HG02885 (cell line): ENCODE measurements at regions not wholly inside any gene's neighbourhood (a gene's known extent, or its start where the extent isn't known, plus 50 kb on each side); places are given as distances from the start of the nearest gene placed in this dataset.

Experiments
- ATAC-seq: cut with Tn5 transposase; IDR thresholded peaks from one replicate; pipeline ENCODE4 v1.9.1; 2021; ENCODE audit warnings: mild to moderate bottlenecking; ENCODE audit not compliant: unreplicated experiment, poor library complexity

- peak; percentile 44 for ATAC-seq
Measured at GRCh38 chr14:22096514-22096895, 422.9 kb upstream of the OR4E1 start.

DNA sequence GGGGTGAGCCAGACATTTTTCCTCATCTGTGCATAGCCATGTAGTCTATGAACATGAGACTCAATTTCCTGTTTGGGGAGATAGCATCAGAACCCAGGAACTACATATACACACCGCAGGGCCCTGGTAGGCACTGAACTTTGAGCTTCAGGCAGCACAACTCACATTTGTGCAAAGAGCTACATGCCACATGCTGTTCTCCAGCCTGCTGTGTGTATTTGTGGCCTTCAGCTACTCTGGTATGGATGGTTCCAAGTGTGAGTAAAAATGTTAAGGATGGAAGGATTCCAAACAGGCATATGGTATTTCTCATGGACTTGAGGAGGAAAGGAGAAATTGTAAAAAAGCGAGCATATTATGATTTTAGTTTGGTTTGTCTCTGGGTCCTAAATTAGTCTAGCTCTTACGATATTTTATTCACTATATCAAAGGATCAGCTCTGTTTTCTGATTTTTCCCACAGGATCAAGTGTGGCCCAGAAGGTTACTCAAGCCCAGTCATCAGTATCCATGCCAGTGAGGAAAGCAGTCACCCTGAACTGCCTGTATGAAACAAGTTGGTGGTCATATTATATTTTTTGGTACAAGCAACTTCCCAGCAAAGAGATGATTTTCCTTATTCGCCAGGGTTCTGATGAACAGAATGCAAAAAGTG is 422.4 kb upstream of the OR4E1 start:
- ATAC-seq: no peak

GRCh38 chr14:22089940-22090339 is 416.3 kb upstream of the OR4E1 start:
- ATAC-seq: no peak

- ATAC-seq: no peak
Measured at GRCh38 chr14:22088614-22089342, 415.2 kb upstream of the OR4E1 start.

GRCh38 chr14:22086131-22086530 is 412.5 kb upstream of the OR4E1 start:
- no peak for ATAC-seq

GRCh38 chr14:22084393-22085281 is 411.0 kb upstream of the OR4E1 start:
- ATAC-seq: peak; percentile 64

GRCh38 chr14:22081337-22081736 is 407.7 kb upstream of the OR4E1 start:
- no peak for ATAC-seq

DNA sequence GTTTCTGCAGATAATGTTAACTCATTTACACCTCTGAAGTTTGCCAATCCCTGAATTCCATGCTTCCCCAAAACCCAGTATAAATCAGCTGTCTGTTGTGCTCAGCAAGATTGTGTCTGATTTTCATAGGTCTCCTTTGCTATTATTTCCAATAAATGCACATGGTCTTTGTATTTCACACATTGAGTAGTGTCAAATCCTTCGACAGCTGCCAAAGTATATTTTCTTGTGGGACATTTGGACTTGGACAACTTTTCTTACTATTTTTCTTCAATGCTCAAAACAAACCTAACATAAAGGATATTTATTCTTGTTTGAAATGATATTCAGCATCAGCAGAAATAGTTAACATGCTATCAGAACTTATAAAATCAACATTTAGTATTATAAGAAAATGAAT is 406.1 kb upstream of the OR4E1 start:
- ATAC-seq: no peak

- ATAC-seq: no peak
Measured at GRCh38 chr14:22073801-22074200, 400.2 kb upstream of the OR4E1 start.

DNA sequence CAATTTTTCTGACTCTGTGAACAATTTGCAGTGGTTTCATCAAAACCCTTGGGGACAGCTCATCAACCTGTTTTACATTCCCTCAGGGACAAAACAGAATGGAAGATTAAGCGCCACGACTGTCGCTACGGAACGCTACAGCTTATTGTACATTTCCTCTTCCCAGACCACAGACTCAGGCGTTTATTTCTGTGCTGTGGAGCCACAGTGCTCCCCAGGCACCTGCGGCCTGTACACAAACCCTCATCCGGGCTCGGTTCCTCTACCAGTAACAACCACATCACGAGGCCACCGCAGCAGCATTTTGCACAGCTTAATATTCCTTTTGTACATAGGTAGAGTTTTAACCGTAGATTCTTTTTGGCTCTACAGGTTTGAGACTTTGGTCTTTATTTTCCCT is 397.4 kb upstream of the OR4E1 start:
- ATAC-seq: peak; percentile 96

- ATAC-seq: peak; percentile 56
Measured at GRCh38 chr14:22070119-22070982, 396.7 kb upstream of the OR4E1 start.

DNA sequence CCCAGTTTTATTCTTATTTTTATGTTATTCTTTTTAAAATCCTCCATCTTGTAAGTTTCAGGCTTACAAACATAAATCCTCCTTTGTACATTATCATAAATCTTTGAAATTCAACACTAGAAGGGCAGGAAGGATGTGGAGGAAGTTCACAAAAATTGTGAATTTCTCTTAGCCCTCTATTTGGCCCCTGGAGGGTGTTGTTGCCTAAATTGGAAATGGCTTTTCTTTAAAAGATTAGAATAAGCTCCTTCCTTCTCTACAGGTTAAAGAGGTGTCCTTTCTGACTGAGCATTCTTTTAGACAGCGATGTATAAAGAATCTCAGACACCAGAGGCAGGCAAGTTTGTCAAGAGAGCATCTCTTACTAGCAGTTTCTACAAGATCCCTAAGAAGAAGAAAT is 391.7 kb upstream of the OR4E1 start:
- ATAC-seq: no peak

DNA sequence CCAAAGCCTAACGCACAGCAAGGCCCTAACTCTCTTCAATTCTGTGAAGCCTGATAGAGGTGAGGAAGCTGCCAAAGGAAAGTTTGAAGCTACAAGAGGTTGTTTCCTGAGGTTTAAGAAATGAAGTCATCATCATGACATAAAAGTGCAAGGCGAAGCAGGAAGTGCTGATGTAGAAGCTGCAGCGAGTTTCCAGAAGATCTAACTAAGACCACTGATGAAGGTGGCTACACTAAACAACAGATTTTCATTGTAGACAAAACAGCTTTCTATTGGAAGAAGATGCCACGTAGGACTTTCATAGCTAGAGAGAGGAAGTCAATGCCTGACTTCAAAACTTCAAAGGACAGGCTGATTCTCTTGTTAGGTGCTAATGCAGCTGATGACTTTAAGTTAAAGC is 385.6 kb upstream of the OR4E1 start:
- no peak for ATAC-seq

- ATAC-seq: no peak
Measured at GRCh38 chr14:22052795-22053194, 379.2 kb upstream of the OR4E1 start.

DNA sequence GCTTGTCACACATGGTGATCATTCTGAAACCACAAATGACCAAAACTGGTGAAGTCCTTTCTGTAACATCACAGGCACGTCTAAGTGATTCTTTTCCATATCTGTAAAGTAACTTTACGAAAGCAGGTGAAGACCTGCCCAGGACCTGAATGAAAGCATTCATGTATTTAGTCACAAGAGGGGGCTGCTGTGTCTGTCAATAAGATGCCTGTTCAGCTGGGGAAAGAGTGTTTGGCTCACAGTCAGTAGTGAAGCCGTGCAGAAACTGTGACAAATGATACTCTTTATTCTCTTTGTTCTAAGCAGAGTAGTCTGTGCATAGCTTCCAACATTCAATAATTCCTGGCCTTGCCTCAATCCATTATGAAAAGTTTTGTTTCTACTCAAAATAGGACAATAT is 373.5 kb upstream of the OR4E1 start:
- peak; percentile 89 for ATAC-seq

DNA sequence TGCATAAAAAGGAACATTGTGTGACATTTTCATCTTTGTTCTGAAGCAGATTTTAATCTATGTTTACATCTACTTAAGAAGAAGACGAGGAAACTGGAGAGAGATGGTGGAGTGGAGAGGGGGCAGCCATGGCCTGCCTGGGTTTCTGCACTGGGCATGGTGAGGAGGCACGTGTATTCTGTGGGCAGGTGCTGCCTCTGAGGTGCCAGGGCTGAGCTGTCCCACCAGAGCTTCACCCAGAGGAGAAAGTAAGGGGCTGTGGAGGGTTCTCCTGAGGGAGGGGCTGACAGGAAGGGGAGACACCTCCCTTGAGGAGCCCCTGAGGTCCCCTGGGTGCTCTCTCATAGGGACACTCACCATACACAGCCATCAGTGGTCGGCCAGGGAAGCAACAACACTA is 372.4 kb upstream of the OR4E1 start:
- ATAC-seq: no peak

GRCh38 chr14:22044193-22044592 is 370.6 kb upstream of the OR4E1 start:
- ATAC-seq: no peak

DNA sequence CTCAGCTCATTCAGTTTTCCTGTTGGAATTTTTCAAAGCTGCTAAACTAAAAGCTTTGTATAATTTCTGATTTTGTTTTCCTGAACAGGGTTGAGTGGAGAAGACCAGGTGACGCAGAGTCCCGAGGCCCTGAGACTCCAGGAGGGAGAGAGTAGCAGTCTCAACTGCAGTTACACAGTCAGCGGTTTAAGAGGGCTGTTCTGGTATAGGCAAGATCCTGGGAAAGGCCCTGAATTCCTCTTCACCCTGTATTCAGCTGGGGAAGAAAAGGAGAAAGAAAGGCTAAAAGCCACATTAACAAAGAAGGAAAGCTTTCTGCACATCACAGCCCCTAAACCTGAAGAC is 367.1 kb upstream of the OR4E1 start:
- ATAC-seq: no peak

DNA sequence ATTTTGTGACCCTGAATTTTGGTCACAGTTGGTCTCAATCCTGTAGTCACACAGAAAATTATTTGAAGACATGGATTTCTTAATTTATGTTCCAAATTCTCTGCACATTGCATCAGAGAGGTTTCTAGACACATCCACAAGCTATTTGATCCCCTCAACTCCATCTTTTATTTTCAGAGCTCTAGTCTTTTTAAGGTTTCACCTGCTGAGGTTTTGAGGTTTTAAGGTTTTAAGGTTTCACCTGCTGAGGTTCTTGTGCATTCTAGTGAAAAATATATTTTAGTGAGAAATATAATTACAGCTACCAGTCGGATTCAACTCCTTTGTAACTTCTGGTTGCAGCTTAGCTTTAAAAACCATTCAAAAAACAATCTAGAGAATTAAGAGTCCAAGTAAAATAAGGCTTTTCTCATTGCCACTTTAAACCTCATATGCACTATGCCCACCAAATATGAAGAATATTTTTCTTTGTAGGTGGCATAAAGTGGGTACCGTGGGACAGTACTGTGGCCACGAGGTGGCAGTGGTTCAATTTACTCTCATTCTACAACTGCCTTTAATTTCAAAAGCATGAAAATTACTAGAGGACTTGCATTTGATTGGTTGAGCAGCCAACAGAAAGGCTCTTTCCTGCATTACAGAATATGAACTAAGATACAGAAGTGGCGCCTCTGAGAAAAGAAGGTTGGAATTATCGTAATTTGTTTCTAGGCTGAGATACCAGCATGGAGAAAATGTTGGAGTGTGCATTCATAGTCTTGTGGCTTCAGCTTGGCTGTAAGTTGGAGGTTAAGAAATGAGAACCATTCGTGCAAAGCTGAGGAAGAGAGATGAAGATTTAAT is 366.5 kb upstream of the OR4E1 start:
- no peak for ATAC-seq
